GM18870 (cell line): ENCODE measurements at regions not wholly inside any gene's neighbourhood (a gene's known extent, or its start where the extent isn't known, plus 50 kb on each side); places are given as distances from the start of the nearest gene placed in this dataset.

Experiments
- ATAC-seq: cut with Tn5 transposase; IDR thresholded peaks from one replicate; pipeline ENCODE4 v1.9.1; 2021; ENCODE audit warnings: moderate library complexity; ENCODE audit not compliant: unreplicated experiment

- ATAC-seq = no peak
Observed at GRCh38 chr5:82772281-82772680, 304.9 kb downstream of the TMEM167A start.

DNA sequence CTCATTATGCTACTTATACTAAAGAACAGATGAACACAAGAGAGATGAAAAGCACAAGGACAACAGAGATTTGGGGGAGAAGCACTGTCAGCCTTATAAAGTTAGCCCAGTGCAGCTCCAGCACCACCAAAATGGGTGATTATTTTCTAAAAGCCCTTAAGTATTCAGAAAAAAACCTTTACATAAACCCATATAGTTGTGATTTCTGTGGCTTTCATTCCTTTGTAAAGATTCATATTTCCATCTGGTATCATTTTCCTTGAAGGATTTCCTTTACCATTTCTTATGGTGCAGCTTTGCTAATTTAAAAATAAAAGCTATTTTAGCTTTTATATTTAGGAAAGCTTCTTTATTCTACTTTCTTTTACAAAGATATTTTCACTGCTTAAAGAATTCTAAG is 311.0 kb downstream of the TMEM167A start:
- no peak for ATAC-seq

- ATAC-seq = no peak
Observed at GRCh38 chr5:82765765-82766164, 311.4 kb downstream of the TMEM167A start.

DNA sequence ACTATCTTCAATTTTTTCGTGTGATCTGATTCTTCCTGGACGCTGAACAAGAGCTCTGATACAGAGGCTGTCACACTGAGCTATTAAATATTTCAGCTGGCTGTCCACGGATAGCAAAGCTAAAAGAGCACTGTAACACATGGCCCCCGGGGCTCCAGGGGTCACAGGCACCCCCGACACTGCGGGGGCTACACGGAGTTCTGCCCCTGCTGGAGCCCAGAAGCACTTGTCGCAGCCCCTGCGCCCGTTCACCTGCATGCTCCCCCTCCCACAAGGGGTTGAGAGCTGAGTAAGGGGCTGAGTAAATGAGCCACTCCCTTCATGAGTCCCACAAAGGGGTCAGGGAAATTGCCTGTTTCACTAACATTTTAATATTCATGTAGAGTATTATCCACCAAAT is 316.3 kb downstream of the TMEM167A start:
- ATAC-seq = no peak

DNA sequence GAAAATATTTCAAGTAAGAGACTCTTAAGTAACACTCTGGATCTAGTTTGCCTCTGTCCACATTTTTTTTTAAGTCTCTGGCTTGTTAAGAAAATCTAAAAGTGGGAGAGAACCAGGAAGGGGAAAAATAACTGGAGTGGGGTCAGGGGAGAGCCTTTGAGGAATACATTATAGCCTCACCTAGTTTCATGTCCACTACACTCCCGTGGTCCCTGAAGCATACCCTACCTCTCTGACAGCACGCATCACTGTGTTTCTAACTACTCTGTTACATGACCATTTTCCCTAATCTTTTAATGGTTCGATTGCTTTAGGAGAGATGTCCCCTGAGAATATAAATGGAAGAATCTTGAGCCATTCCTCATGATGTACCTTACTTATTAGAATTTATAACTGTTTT is 318.3 kb downstream of the TMEM167A start:
- no peak for ATAC-seq

DNA sequence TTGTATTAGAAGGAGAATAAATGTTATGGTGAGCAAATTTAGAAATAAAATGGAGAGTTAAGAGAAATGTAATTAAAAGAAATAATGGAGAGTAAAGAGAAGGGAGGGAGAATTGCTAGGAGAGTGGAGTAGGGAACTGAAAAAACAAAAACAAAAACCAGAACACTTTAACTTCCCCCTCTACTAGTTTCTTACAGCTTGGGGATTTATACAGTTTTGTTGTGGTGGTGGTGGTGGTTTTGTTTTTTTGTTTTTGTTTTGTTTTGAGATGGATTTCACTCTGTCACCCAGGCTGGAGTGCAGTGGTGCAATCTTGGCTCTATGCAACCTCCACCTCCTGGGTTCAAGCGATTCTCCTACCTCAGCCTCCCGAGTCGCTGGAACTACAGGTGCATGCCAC is 322.4 kb downstream of the TMEM167A start:
- peak; percentile 95 for ATAC-seq

- peak; percentile 3 for ATAC-seq
Observed at GRCh38 chr5:82754036-82754746, 323.0 kb downstream of the TMEM167A start.

DNA sequence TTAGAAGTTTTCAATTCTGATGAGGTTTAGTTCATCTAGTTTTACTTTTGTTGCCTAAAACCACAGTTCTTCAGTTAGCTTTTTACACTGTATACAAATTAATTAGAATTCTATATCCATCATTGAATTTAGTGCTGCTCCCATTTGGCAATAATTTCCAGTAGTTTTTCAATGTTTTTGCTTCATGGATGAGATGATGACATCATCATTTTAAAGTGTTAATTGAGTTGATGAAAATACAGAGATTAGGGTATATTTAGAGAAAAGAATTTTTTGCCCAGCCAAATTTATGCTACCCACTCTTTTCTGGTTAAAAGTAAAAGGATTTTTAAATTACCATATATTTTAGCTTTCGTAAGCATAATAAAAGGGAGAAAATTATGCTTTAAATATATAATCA is 323.8 kb downstream of the TMEM167A start:
- no peak for ATAC-seq

DNA sequence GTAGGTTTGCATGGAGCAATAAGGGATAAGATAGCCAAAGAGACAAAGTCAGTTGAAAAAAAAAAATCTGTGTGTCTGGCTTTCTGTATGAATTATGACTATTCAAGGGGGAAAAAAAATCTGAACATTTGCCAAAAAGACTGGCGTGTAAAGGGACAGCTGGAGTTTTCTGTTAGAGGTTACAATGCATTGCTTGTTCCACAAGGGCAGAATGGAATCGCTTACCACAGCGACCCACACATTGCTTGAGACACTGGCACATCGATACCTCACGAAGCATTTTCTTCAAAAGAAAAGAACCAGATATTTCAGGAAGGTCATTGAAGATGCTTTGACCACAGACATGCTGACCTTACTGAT is 327.8 kb downstream of the TMEM167A start:
- ATAC-seq = peak; percentile 54

GRCh38 chr5:82748688-82749460 is 328.3 kb downstream of the TMEM167A start:
- ATAC-seq = no peak

DNA sequence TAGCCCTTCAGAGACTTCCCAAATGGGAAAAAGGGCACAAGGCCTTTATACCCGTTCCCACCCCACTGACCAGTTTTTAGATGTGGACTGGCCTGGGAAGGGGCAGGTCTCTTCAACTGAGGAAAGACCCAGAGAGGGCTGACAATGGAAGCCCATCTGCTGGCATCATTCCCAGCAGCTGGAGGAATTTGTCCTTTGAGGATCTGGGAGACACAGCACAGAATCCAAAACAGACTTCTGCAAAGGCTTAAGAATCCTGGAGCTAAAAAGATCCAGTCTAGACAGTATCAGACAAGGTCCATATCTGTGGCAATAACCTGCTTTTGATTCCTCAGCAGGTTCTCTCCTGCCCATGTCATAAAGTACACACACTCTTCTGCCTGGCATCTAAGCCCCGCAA is 329.2 kb downstream of the TMEM167A start:
- ATAC-seq = no peak

DNA sequence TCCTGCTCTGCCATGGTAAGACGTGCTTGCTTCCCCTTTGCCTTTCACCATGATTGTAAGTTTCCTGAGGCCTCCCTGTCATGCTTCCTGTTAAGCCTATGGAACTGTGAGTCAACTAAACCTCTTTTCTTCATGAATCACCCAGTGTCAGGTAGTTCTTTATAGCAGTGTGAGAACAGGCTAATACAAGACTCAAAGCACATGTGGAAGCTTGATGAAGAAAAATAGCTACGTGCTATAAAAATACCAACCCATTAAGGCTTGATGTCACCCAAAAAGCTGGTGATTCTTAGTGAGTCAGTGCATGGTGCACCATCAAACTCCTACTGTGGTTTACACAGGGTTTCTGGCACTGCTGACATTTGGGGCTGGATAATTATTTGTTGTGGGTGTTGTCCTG is 332.2 kb downstream of the TMEM167A start:
- ATAC-seq = no peak

DNA sequence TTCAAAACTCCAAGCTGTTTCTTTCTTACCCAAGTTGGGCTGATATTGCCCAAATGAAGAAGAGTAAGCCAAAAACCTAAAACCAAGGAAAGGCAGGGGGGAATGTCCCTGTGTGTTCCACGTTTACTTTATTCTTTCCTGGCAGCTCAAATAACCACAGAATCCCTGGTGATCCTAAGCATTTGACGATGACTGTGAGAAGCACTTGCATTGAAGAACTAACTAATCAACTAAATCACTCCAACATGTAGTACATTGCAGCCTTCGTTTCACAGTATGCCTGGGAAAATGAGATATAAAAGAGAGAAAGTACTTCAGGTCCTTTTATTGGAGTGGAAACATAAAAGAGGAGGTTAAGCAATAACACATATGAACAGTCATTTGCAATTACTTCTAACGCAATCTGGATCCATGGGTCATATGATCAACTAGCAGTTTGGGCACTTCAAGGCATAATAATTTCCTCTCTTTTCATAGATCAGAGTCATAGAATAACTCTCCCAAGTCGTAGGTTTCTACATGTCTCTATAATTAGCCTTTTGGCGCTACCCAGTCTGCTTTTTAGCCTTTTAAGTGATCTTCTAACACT is 338.4 kb downstream of the TMEM167A start:
- no peak for ATAC-seq

DNA sequence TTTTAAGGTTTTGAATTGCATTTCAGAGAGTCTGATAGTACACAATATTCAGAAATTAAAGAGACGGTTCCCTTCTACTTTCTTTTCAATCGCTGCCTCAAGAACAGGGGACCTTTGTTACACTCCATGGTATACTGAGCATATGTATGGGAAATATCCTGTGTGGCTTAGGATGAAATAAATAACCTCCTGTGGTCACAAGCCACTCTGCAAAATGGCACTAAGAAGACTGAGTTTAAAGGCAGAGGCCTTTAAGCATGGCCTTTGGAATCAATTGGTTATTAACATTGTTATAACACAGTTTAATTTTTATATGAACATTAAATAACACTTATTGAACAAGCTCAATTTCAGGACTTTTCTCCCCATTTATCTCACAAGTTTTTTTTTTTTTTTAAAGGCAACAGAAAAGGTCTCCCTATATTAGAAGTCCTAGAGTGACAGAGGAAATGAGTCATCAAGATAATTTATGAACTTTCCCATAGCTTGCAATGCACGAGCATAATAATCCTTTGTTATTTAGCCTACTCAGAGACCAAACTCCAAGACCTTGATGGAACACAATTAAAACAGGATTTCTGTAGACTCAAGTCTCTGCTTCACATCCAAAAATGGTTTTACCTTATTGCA is 341.9 kb downstream of the TMEM167A start:
- ATAC-seq = no peak

- ATAC-seq = no peak
Observed at GRCh38 chr5:82734347-82734746, 342.8 kb downstream of the TMEM167A start.

DNA sequence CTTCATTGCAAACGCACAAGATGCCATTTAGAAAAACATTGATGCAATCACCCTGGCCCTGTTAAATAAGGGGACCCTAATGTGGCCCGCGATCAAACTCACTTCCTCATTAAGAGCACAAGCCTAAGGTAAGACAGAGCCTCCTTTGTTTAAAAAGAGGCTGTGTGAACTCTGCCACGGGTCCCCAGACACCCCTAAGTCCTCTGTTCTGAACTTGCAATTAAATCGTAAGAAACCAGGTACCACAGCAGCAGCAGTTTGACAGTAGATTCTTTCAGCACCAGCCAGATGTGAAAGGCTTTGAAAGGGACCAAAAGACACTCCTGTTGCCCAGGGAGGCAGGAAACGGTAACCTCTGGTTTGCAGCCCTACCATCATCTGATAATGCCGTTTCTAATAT is 346.3 kb downstream of the TMEM167A start:
- ATAC-seq = no peak

DNA sequence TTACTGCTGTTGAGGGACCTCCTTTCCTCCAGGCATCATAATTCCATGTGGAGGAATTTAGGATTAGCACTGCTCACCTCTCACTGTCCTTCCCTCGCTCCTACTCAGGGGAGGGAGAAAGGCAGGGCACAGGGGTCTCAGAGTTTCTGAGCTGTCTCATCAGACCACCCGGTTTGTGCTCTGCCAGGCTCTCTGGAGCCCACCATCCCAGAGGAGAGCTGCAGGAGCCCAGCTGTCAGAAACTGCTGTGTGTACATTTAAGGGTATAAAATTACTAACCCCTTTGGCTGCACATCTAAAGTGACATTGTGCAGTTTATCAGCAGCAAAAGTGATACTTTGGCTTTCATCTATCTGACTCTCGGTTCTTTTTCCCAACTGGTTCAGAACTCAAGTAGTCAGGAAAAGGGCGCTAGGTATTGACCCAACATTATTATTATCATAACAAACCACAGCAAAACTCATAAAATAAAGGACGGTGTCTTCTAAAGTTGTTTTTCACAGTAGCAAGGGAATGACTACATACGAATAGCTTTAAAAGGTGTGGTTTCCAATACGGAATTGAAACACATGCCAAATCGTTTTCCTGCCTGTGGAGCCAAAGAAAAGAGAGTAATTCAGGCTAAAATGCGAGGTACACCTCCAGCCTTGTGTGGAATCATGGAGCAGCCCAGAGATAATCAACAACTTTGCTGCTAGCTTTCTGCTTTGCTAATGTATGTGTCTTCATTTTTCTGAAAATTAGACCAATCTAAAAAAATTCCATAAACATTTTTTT is 348.1 kb downstream of the TMEM167A start:
- no peak for ATAC-seq

DNA sequence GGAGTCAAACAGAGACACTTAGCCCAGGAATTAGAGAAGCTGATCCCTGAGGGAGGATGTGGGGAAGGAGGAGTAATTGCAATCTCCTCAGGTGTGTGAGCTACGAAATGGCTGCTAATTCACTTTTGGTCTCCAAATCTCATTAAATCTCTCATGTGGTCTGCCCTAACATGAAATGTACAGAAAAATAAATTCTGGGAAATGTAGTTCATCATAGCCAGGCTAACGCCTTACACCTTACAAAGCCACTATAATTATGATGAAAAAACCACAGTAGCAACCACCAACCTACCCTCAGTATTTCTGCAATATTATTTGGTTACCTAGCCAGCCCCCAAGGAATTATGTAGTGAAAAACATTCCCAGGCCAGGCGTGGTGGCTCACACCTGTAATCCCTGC is 354.0 kb downstream of the TMEM167A start:
- no peak for ATAC-seq

DNA sequence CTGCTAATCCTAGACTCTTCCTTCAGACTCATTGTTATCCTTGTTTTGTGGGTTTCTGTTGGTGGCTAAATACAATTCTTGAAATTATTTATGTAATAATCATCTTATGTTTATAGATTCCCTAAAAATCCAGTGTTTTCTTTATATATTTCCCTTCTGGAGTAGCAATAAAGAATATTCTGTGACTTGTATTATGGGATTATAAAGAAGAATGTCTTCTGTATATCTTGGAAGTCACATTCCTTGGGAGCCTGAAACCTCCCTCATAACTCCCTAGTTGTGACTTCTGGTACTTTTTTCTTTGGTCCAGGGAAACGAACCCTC is 356.1 kb downstream of the TMEM167A start:
- no peak for ATAC-seq

DNA sequence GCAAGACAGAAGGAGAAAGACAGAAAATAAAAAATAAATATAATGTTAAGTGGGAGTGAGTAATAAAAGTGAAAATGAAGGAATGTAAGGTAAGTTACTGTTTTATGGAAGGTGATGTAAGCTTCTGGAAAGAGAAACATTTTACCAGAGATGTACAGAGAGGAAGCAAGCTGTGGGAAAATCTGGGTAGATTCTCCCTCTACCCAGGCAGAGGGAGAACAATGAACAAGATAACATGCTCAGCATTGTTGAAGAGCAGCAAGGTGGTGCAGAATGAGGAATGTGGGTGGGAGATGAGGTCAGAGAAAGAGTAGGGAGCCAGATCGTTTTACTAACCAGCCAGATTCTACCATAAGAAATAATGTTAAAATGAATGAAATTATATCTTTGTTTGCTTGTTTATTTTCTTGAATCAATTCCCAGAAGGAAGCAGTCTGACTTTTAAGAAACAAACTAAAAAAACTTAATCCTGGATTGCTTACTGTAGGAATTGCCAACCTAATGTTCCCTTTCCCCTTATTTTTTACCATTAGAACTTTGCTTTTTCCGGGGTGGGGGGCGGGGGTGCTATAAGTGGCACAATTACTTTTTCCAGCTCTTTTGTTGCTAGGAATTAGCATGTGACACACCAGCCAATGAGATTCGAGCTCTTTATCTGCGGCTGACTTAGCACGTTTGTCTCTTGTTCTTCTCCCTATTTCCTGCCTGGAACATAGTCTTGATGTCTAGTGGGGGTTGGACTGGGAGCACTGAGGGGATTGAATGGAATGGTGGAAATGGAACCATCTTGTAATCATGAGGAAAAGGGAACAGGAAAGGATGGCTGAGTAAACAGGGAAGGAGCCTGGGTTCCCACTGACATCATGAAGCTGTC is 356.7 kb downstream of the TMEM167A start:
- no peak for ATAC-seq
